ENCODE measurements at regions not wholly inside any gene's neighbourhood (a gene's known extent, or its start where the extent isn't known, plus 50 kb on each side); places are given as distances from the start of the nearest gene placed in this dataset.

DNA sequence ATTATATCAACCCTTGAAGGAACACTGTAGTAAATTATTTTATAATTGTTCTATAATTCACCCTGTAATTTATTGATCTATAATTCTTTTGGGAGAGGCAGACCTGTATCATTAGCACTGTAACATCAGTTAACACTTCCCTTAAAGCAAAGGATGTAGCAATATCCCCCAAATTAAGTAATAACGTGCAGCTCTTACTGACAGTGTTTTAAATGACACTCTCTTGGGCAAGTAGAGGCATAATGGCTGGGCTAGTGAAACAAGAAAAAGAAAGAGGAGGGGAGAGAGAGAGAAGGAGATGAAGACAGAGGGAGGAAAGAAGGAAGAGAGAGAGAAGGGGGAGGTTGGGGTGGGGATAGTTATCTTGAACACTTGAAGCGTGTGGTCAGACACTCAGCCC, 161.0 kb upstream of the RNF32 start:
- H3K4me1 Mint-ChIP-seq = no peaks in the 10 kb centered on the region
- H3K27ac Mint-ChIP-seq (ENCODE audit: unreplicated experiment) = no peak overlapping the region
- no peak for DNase-seq (ENCODE audit: low read depth, low spot score)
- peaks cover 3% of the 10 kb centered on the region for H3K27me3 Mint-ChIP-seq (ENCODE audit: low read depth)
- H3K36me3 Mint-ChIP-seq (ENCODE audit: low read depth) = no peaks in the 10 kb centered on the region
- peaks cover 2% of the 10 kb centered on the region for H3K9me3 Mint-ChIP-seq
- H3K4me3 Mint-ChIP-seq = no peak overlapping the region
- TF ChIP-seq, protein P1, sequence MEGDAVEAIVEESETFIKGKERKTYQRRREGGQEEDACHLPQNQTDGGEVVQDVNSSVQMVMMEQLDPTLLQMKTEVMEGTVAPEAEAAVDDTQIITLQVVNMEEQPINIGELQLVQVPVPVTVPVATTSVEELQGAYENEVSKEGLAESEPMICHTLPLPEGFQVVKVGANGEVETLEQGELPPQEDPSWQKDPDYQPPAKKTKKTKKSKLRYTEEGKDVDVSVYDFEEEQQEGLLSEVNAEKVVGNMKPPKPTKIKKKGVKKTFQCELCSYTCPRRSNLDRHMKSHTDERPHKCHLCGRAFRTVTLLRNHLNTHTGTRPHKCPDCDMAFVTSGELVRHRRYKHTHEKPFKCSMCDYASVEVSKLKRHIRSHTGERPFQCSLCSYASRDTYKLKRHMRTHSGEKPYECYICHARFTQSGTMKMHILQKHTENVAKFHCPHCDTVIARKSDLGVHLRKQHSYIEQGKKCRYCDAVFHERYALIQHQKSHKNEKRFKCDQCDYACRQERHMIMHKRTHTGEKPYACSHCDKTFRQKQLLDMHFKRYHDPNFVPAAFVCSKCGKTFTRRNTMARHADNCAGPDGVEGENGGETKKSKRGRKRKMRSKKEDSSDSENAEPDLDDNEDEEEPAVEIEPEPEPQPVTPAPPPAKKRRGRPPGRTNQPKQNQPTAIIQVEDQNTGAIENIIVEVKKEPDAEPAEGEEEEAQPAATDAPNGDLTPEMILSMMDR (conservative IDR thresholded peaks at IDR 0.05) = no peak

DNA sequence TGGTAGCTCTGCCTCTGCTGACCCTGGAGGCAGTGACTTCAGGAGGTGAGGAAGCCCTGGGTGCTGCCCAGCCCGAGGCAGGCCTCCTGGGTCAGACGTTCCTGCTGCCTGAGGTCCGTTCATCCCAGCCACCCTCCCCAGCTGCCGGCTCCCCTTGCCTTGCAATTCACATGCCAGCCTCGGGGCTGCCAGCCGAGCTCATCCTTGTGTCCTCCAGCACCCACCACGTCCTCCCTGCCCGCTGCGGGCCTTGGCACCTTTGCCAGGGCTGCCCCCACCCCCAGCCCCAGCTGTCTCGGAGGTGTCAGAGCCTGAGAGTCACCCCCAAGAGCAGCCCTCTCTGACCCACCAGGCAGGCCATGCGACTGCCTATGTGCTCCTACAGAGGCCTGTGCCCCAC, 162.1 kb upstream of the RNF32 start:
- DNase-seq (ENCODE audit: low read depth, low spot score) = no peak
- no peak overlapping the region for H3K4me3 Mint-ChIP-seq
- peaks cover 7% of the 10 kb centered on the region for H3K4me1 Mint-ChIP-seq
- H3K27ac Mint-ChIP-seq (ENCODE audit: unreplicated experiment) = peak overlapping the region; percentile 75
- H3K9me3 Mint-ChIP-seq = peaks cover 2% of the 10 kb centered on the region
- H3K27me3 Mint-ChIP-seq (ENCODE audit: low read depth) = peaks cover 3% of the 10 kb centered on the region
- TF ChIP-seq, protein P1 (conservative IDR thresholded peaks at IDR 0.05) = no peak
- H3K36me3 Mint-ChIP-seq (ENCODE audit: low read depth) = no peaks in the 10 kb centered on the region

DNA sequence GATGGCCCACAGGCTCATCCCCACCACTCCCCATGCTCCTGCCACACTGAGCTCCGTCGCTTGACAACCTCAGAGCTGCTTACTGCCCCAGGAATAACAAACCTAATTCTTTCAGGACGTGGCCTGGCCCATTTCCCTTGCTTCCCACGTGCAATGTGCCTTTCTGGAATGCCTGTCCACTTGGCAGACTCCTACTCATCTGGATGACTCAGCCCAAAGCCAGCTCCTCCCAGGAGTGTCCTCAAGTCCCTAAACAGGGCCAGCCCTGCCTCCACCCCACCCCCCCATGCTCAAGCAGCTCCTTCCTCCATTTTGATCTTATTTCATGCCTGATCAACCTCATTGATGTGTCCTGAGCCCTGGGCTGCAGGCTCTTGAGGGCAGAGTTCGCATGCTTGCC, 164.9 kb upstream of the RNF32 start:
- TF ChIP-seq, protein P1 (conservative IDR thresholded peaks at IDR 0.05) = no peak
- Mint-ChIP-seq H3K9me3 (peaks cover 2% of the 10 kb centered on the region), H3K4me1 (peaks cover 7% of the 10 kb centered on the region), H3K27ac (ENCODE audit: unreplicated experiment) (no peak overlapping the region), H3K27me3 (ENCODE audit: low read depth) (peaks cover 3% of the 10 kb centered on the region), H3K4me3 (no peak overlapping the region), H3K36me3 (ENCODE audit: low read depth) (no peaks in the 10 kb centered on the region)
- no peak for DNase-seq (ENCODE audit: low read depth, low spot score)

DNA sequence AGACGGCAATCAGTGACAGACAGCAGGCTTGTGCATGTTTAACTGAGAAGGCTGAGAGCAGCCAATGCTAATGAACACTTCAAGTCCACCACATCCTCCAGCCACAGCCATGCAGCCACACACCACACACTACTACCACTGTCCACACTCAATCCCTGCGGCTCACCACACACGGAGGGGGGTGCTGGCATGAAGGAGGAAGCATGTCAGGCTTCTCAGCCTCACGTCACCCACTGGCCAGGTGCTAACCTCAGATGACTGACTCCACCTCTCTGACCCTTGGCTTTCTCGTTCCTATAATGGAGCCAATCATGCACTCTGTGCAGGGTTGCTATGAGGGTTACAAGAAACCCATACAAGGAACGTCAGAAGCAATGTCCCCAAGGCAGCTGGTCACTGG, 165.4 kb upstream of the RNF32 start:
- Mint-ChIP-seq H3K4me3 (no peak overlapping the region), H3K27me3 (ENCODE audit: low read depth) (peaks cover 3% of the 10 kb centered on the region), H3K36me3 (ENCODE audit: low read depth) (no peaks in the 10 kb centered on the region), H3K27ac (ENCODE audit: unreplicated experiment) (no peak overlapping the region), H3K4me1 (peaks cover 7% of the 10 kb centered on the region), H3K9me3 (peaks cover 2% of the 10 kb centered on the region)
- DNase-seq (ENCODE audit: low read depth, low spot score) = no peak
- TF ChIP-seq, protein P1 (conservative IDR thresholded peaks at IDR 0.05) = no peak

DNA sequence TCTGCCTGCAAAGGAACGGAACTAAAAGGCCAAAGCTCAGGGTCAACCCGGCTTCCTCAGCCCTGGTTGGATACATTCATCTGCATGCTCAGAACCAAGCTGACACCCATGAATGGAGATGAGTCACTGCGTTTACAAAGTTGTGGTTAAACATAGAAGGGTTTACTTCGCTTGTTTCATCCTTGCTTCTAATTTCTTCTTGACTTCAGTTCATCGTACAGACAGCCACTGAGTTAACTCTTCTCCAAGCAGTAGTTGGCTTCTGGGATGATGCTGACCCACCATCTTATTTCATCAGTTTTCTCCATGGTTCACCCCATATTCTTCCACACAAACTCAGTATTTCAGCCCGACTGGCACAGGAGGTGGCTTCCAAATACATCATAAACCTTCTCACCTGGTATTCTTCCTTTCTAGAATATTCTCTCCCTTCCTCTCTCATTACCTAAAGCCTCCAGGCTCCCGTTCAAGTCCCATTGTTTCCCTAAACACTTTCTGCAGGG, 166.3 kb upstream of the RNF32 start:
- DNase-seq (ENCODE audit: low read depth, low spot score) = no peak
- Mint-ChIP-seq H3K27ac (ENCODE audit: unreplicated experiment) (no peak overlapping the region), H3K4me3 (no peak overlapping the region), H3K27me3 (ENCODE audit: low read depth) (no peaks in the 10 kb centered on the region), H3K9me3 (peaks cover 2% of the 10 kb centered on the region), H3K36me3 (ENCODE audit: low read depth) (no peaks in the 10 kb centered on the region), H3K4me1 (peaks cover 7% of the 10 kb centered on the region)
- TF ChIP-seq, protein P1 (conservative IDR thresholded peaks at IDR 0.05) = no peak
